GM19025 (cell line): ENCODE measurements at regions not wholly inside any gene's neighbourhood (a gene's known extent, or its start where the extent isn't known, plus 50 kb on each side); places are given as distances from the start of the nearest gene placed in this dataset.
"Not testable (repeated sequence)": the region's sequence is repeated elsewhere in the genome, so short reads cannot be mapped to it uniquely, and the experiment has no call there.

ENCODE experiments used
- ATAC-seq: cut with Tn5 transposase; IDR thresholded peaks from one replicate; pipeline ENCODE4 v1.9.1; 2021; ENCODE audit warnings: mild to moderate bottlenecking, low read depth, moderate library complexity; ENCODE audit not compliant: unreplicated experiment

GRCh38 chr2:100699131-100699530 lies 120.8 kb upstream of the NPAS2 start:
- ATAC-seq = no peak

- ATAC-seq = no peak
Measured at GRCh38 chr2:100702438-100703109, 117.4 kb upstream of the NPAS2 start.

- no peak for ATAC-seq
Measured at GRCh38 chr2:100703213-100703612, 116.7 kb upstream of the NPAS2 start.

- ATAC-seq = no peak
Measured at GRCh38 chr2:100703739-100704138, 116.2 kb upstream of the NPAS2 start.

- no peak for ATAC-seq
Measured at GRCh38 chr2:100704156-100704555, 115.8 kb upstream of the NPAS2 start.

- ATAC-seq = no peak
Measured at GRCh38 chr2:100704711-100705110, 115.2 kb upstream of the NPAS2 start.

- no peak for ATAC-seq
Measured at GRCh38 chr2:100707016-100707947, 112.7 kb upstream of the NPAS2 start.

- ATAC-seq = no peak
Measured at GRCh38 chr2:100708333-100708732, 111.6 kb upstream of the NPAS2 start.

- ATAC-seq = no peak
Measured at GRCh38 chr2:100713106-100713505, 106.8 kb upstream of the NPAS2 start.

- not testable (repeated sequence) for ATAC-seq
Measured at GRCh38 chr2:100714396-100715010, 105.4 kb upstream of the NPAS2 start.

GRCh38 chr2:100715861-100716260 lies 104.1 kb upstream of the NPAS2 start:
- not testable (repeated sequence) for ATAC-seq

- ATAC-seq = no peak
Measured at GRCh38 chr2:100716581-100716980, 103.4 kb upstream of the NPAS2 start.

GRCh38 chr2:100718065-100718629 lies 101.8 kb upstream of the NPAS2 start:
- no peak for ATAC-seq

GRCh38 chr2:100720445-100720844 lies 99.5 kb upstream of the NPAS2 start:
- no peak for ATAC-seq

- no peak for ATAC-seq
Measured at GRCh38 chr2:100721693-100722092, 98.2 kb upstream of the NPAS2 start.

- ATAC-seq = no peak
Measured at GRCh38 chr2:100722125-100722524, 97.8 kb upstream of the NPAS2 start.

GRCh38 chr2:100726866-100727265 lies 93.1 kb upstream of the NPAS2 start:
- ATAC-seq = no peak

- no peak for ATAC-seq
Measured at GRCh38 chr2:100730290-100730868, 89.6 kb upstream of the NPAS2 start.

- no peak for ATAC-seq
Measured at GRCh38 chr2:100731535-100731981, 88.4 kb upstream of the NPAS2 start.

GRCh38 chr2:100733391-100734187 lies 86.3 kb upstream of the NPAS2 start:
- no peak for ATAC-seq
